HFFc6 (cell line): ENCODE measurements at regions not wholly inside any gene's neighbourhood (a gene's known extent, or its start where the extent isn't known, plus 50 kb on each side); places are given as distances from the start of the nearest gene placed in this dataset.
A peak's percentile ranks its signal among the peaks of the same experiment; 100 is the strongest.
"Not testable (repeated sequence)": the region's sequence is repeated elsewhere in the genome, so short reads cannot be mapped to it uniquely, and the experiment has no call there.

Experiments
- DNase-seq: peaks from one replicate; pipeline ENCODE4 v3.0.0-alpha.2; 2018
- H3K27ac Mint-ChIP-seq: 2 replicates; pipeline ENCODE4 v1.8.0; 2020; ENCODE audit warnings: mild to moderate bottlenecking, mixed read lengths
- H3K27me3 Mint-ChIP-seq: 2 replicates; pipeline ENCODE4 v1.8.0; 2021; ENCODE audit warnings: mild to moderate bottlenecking, moderate library complexity, mixed read lengths; ENCODE audit not compliant: insufficient read depth
- H3K36me3 Mint-ChIP-seq: 2 replicates; pipeline ENCODE4 v1.8.0; 2021; ENCODE audit warnings: low read depth, mixed read lengths
- H3K4me1 Mint-ChIP-seq: 2 replicates; pipeline ENCODE4 v1.8.0; 2020; ENCODE audit warnings: low read depth, mixed read lengths
- H3K4me3 Mint-ChIP-seq: 2 replicates; pipeline ENCODE4 v1.8.0; 2020; ENCODE audit warnings: mild to moderate bottlenecking, moderate library complexity, mixed read lengths
- H3K9me3 Mint-ChIP-seq: 2 replicates; pipeline ENCODE4 v1.8.0; 2020; ENCODE audit warnings: mild to moderate bottlenecking, mixed read lengths
- TF ChIP-seq, protein P1 (sequence below): fragments of 200-600 bp; sonication (generic); IDR thresholded peaks from 2 replicates; pipeline ENCODE4 v1.5.0; 2021; ENCODE audit warnings: antibody characterized with exemption, mild to moderate bottlenecking

DNA sequence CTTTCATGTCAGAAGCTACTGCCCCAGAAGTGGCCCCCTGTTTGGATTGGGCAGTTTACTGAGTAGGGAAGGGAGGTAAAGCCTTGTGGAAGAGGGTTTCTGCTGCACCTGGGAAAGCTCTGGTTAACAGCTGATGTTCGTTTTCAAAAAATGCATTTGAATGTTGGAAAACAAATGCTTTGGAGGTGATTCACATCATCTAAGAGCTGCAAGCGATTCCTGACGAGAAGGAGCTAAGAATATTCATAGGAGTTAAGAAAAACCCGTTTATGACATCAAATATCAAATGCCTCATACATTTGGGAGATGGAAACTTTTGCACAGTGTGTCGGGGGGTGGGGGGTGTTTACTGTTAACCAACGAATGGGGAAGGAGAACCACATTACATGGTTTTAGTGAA, 183.8 kb upstream of the NR2F2 start:
- peaks cover 8% of the 10 kb centered on the region for H3K27me3 Mint-ChIP-seq

DNA sequence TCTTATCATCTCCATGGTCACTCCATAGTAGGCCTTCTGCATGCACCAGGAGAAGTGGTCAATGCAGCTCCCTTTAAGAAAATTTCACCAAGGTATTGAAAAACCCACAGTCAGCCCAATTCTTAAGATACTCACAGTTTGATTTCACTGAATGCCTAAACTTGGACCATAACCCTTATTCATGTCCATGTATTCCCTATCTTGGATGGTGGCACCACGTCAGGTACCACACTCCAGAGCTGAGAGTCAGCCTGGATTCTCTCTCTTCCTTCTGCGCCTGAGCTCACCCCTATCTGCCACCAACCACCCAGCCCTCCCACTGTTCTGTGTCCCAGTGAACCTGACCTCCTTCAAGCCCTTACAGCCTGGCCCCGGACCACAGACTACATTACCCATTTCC, 183.2 kb upstream of the NR2F2 start:
- H3K4me1 Mint-ChIP-seq, result no peaks in the 10 kb centered on the region
- 0 out of 2 replicates have a peak, but pooled peaks cover 4% of the 10 kb centered on the region for H3K9me3 Mint-ChIP-seq
- TF ChIP-seq, protein P1, sequence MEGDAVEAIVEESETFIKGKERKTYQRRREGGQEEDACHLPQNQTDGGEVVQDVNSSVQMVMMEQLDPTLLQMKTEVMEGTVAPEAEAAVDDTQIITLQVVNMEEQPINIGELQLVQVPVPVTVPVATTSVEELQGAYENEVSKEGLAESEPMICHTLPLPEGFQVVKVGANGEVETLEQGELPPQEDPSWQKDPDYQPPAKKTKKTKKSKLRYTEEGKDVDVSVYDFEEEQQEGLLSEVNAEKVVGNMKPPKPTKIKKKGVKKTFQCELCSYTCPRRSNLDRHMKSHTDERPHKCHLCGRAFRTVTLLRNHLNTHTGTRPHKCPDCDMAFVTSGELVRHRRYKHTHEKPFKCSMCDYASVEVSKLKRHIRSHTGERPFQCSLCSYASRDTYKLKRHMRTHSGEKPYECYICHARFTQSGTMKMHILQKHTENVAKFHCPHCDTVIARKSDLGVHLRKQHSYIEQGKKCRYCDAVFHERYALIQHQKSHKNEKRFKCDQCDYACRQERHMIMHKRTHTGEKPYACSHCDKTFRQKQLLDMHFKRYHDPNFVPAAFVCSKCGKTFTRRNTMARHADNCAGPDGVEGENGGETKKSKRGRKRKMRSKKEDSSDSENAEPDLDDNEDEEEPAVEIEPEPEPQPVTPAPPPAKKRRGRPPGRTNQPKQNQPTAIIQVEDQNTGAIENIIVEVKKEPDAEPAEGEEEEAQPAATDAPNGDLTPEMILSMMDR, result no peak
- peaks cover 8% of the 10 kb centered on the region for H3K27me3 Mint-ChIP-seq
- DNase-seq, result no peak
- peaks cover 7% of the 10 kb centered on the region for H3K36me3 Mint-ChIP-seq
- H3K27ac Mint-ChIP-seq, result no peak overlapping the region
- no peak overlapping the region for H3K4me3 Mint-ChIP-seq

More for the DNA sequence above, 183.8 kb upstream of the NR2F2 start:
- Mint-ChIP-seq H3K36me3 (peaks cover 7% of the 10 kb centered on the region), H3K9me3 (0 out of 2 replicates have a peak, but pooled peaks cover 4% of the 10 kb centered on the region), H3K4me3 (no peak overlapping the region), H3K4me1 (no peaks in the 10 kb centered on the region), H3K27ac (no peak overlapping the region)
- TF ChIP-seq, protein P1, result no peak
- DNase-seq, result no peak

DNA sequence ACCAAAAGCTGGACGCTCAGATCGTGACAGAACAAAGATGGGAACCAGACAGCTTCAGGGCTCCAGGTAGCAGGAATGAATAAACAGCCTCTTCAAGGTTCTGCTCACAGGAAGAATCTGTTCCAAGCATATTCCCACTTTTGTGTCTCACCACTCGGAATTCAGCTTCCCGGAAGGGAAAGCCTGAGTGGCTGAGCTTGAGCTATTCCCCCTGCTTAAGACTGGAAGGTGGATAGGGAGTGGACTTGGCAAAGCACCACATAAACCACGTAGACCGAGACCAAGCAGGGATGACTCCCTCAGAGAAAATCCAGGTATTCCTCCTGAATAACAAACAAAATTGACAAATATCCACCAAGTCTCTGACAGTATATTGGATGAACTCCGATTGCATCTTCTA, 180.2 kb upstream of the NR2F2 start:
- TF ChIP-seq, protein P1, result no peak
- Mint-ChIP-seq H3K27ac (no peak overlapping the region), H3K9me3 (0 out of 2 replicates have a peak, but pooled peaks cover 4% of the 10 kb centered on the region), H3K4me1 (no peaks in the 10 kb centered on the region), H3K36me3 (peaks cover 7% of the 10 kb centered on the region), H3K27me3 (peaks cover 6% of the 10 kb centered on the region), H3K4me3 (no peak overlapping the region)
- no peak for DNase-seq

DNA sequence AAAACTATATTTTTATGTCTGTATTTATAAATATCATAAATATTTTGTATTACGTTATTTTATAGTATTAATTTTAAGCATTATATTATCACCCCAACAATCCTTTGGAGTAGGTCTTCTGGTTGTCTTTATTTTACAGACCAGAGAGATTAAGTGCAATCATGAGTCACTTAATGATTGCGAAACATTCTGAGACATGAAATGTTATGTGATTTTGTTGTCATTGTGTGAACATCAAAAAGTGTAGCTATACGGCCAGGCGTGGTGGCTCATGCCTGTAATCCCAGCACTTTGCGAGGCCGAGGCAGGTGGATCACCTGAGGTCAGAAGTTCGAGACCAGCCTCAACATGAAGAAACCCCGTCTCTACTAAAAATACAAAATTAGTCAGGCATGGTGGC, 178.8 kb upstream of the NR2F2 start:
- H3K4me1 Mint-ChIP-seq, H3K27ac Mint-ChIP-seq, H3K9me3 Mint-ChIP-seq, H3K4me3 Mint-ChIP-seq, H3K36me3 Mint-ChIP-seq, H3K27me3 Mint-ChIP-seq: not testable (repeated sequence)
- DNase-seq, result peak; percentile 71

DNA sequence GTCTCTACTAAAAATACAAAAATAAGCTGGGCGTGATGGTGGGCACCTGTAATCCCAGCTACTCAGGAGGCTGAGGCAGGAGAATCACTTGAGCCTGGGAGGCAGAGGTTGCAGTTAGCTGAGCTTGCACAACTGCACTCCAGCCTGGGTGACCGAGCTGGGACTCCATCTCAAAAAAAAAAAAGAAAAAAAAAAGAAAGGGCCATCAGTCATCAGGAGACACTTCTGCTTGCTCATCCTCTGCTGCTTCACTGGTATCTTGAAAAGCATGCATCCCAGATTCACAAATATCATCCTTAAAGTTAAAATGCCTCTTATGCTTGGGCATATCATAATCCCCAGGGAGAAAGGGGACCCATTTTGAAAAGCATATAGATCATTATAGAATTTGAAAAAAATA, 176.6 kb upstream of the NR2F2 start:
- H3K27ac Mint-ChIP-seq, result no peak overlapping the region
- no peaks in the 10 kb centered on the region for H3K9me3 Mint-ChIP-seq
- DNase-seq, result no peak
- no peaks in the 10 kb centered on the region; the same call in none of the 2 replicates for H3K27me3 Mint-ChIP-seq
- no peak overlapping the region for H3K4me3 Mint-ChIP-seq
- TF ChIP-seq, protein P1, result no peak
- no peaks in the 10 kb centered on the region for H3K4me1 Mint-ChIP-seq
- no peaks in the 10 kb centered on the region for H3K36me3 Mint-ChIP-seq

DNA sequence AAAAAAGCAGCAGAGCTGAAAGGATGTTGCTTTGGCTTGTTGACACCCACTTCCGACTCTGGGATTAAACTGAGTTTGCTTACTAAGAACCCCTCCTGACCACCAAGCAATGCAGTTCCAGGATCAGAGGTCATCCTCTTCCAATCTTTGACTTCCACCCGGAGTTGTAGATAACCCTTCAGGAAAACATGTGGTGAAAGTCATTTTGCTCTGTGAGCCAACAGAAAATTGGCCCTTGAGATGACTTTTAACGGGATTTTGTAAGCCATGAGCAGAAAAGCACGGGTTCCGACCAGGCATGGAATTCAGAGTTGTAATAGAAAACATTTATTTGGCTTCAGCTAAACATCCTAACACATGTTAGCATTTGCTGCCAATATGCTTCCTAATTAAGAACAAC, 171.6 kb upstream of the NR2F2 start:
- TF ChIP-seq, protein P1, result no peak
- no peak overlapping the region for H3K4me3 Mint-ChIP-seq
- peaks cover 6% of the 10 kb centered on the region for H3K4me1 Mint-ChIP-seq

More for the DNA sequence above, 171.6 kb upstream of the NR2F2 start:
- H3K27me3 Mint-ChIP-seq, result no peaks in the 10 kb centered on the region; the same call in 1 of the 2 replicates
- no peak for DNase-seq
- H3K9me3 Mint-ChIP-seq, result no peaks in the 10 kb centered on the region
- H3K27ac Mint-ChIP-seq, result no peak overlapping the region
- H3K36me3 Mint-ChIP-seq, result no peaks in the 10 kb centered on the region
